Urothelium cell line (cell line): ENCODE measurements at regions not wholly inside any gene's neighbourhood (a gene's known extent, or its start where the extent isn't known, plus 50 kb on each side); places are given as distances from the start of the nearest gene placed in this dataset.

Experiments
- DNase-seq: peaks from one replicate; pipeline ENCODE4 v3.0.0; 2011; ENCODE audit warnings: low spot score, mixed read lengths
- FAIRE-seq: peaks from 2 replicates; lab custom pipeline; 2011; peaks lifted over from hg19 to GRCh38; lab: Jason Lieb, UNC

- FAIRE-seq (no peak), DNase-seq (no peak)
These were observed 661.1 kb downstream of the BRINP3 start for GRCh38 chr1:189816558-189816957.

- FAIRE-seq (no peak), DNase-seq (no peak)
These were observed 657.9 kb downstream of the BRINP3 start for GRCh38 chr1:189819751-189820150.

GRCh38 chr1:189821833-189822232 lies 655.8 kb downstream of the BRINP3 start:
- no peak for DNase-seq

GRCh38 chr1:189834813-189835212 lies 642.9 kb downstream of the BRINP3 start:
- DNase-seq (no peak), FAIRE-seq (no peak)

More at GRCh38 chr1:189821833-189822232, 655.8 kb downstream of the BRINP3 start:
- FAIRE-seq, result no peak

GRCh38 chr1:189847613-189848012 lies 630.1 kb downstream of the BRINP3 start:
- DNase-seq, result no peak
- no peak for FAIRE-seq

GRCh38 chr1:189851806-189852367 lies 625.8 kb downstream of the BRINP3 start:
- no peak for DNase-seq
- no peak for FAIRE-seq

GRCh38 chr1:189859385-189859977 lies 618.2 kb downstream of the BRINP3 start:
- no peak for FAIRE-seq
- peak; percentile 17 for DNase-seq

GRCh38 chr1:189866606-189867005 lies 611.1 kb downstream of the BRINP3 start:
- no peak for FAIRE-seq
- no peak for DNase-seq

GRCh38 chr1:189868021-189868420 lies 609.6 kb downstream of the BRINP3 start:
- no peak for FAIRE-seq
- DNase-seq, result no peak

GRCh38 chr1:189874715-189875435 lies 602.8 kb downstream of the BRINP3 start:
- FAIRE-seq, result no peak
- no peak for DNase-seq

GRCh38 chr1:189880135-189880534 lies 597.5 kb downstream of the BRINP3 start:
- DNase-seq (no peak), FAIRE-seq (no peak)

- no peak for DNase-seq
- no peak for FAIRE-seq
These were observed 577.8 kb downstream of the BRINP3 start for GRCh38 chr1:189899686-189900425.

- no peak for DNase-seq
- no peak for FAIRE-seq
These were observed 573.2 kb downstream of the BRINP3 start for GRCh38 chr1:189904509-189904908.

- DNase-seq (no peak), FAIRE-seq (no peak)
These were observed 569.6 kb downstream of the BRINP3 start for GRCh38 chr1:189908113-189908512.

GRCh38 chr1:189921613-189922012 lies 556.1 kb downstream of the BRINP3 start:
- no peak for DNase-seq
- FAIRE-seq, result no peak

GRCh38 chr1:189927641-189928040 lies 550.0 kb downstream of the BRINP3 start:
- FAIRE-seq (no peak), DNase-seq (no peak)

- no peak for DNase-seq
- no peak for FAIRE-seq
These were observed 548.1 kb downstream of the BRINP3 start for GRCh38 chr1:189929501-189930099.

GRCh38 chr1:189936861-189937260 lies 540.8 kb downstream of the BRINP3 start:
- DNase-seq (no peak), FAIRE-seq (no peak)

- DNase-seq (no peak), FAIRE-seq (no peak)
These were observed 537.7 kb downstream of the BRINP3 start for GRCh38 chr1:189939967-189940366.

- DNase-seq, result no peak
- no peak for FAIRE-seq
These were observed 535.7 kb downstream of the BRINP3 start for GRCh38 chr1:189941922-189942321.

- FAIRE-seq (no peak), DNase-seq (no peak)
These were observed 518.9 kb downstream of the BRINP3 start for GRCh38 chr1:189958756-189959155.
